HepG2 (cell line): ENCODE measurements at regions not wholly inside any gene's neighbourhood (a gene's known extent, or its start where the extent isn't known, plus 50 kb on each side); places are given as distances from the start of the nearest gene placed in this dataset.

Experiments used
- ATAC-seq: fragments of 200-7000 bp; cut with Tn5 transposase; 3 replicates; pipeline ENCODE4 v1.9.1; 2020; ENCODE audit warnings: mild to moderate bottlenecking, moderate library complexity
- BruUV-seq: library from RNA; stranded (reverse); fragments of 400-500 nt; replicated peaks from 2 replicates; lab custom pipeline; 2021; lab: Mats Ljungman, UMichigan
- CTCF ChIA-PET: fragments of 300-600 bp; formaldehyde crosslinking; extraction: SDS; loops from one replicate; lab custom pipeline; 2021; ENCODE audit warnings: low total read pairs, inconsistent platforms, low intra/inter-chr PET ratio; lab: Yijun Ruan, JAX
- POLR2A ChIA-PET: fragments of 350-600 bp; sonication (Branson Sonifier 250); formaldehyde crosslinking; loops from one replicate; lab custom pipeline; 2020; ENCODE audit warnings: antibody characterized with exemption, inconsistent platforms; lab: Yijun Ruan, JAX
- DNase-seq: peaks from one replicate; pipeline ENCODE4 v3.0.0-alpha.2; 2015; ENCODE audit warnings: low spot score
- FAIRE-seq: peaks from 3 replicates; lab custom pipeline; 2011; peaks lifted over from hg19 to GRCh38; lab: Jason Lieb, UNC
- H2AFZ ChIP-seq: one replicate; pipeline ENCODE4 v1.6.1; 2011; ENCODE audit warnings: low read length, inconsistent platforms
- H3K27ac ChIP-seq: fragments of 300-600 bp; 3 replicates; pipeline ENCODE4 v1.8.0; 2011; ENCODE audit warnings: mixed run types, mild to moderate bottlenecking, mixed read lengths, low read length, inconsistent platforms; ENCODE audit not compliant: insufficient read depth; ENCODE audit errors: extremely low read length
- H3K27me3 ChIP-seq, 2 experiments: fragments of 200-600 bp in 1 of 2; 2 replicates in 1 of 2; 3 replicates in 1 of 2; pipeline versions ENCODE4 v1.6.0 to v1.8.0; 2011; ENCODE audit warnings: low read length in 2 of 2, mild to moderate bottlenecking in 2 of 2, moderate library complexity in 2 of 2, inconsistent platforms in 1 of 2; ENCODE audit not compliant: insufficient read depth in 2 of 2, control insufficient read depth in 1 of 2
- H3K36me3 ChIP-seq, 2 experiments: fragments of 200-600 bp in 1 of 2; replicated peaks in 1 of 2; 2 replicates in 1 of 2; 3 replicates in 1 of 2; pipeline versions ENCODE4 v1.5.1 to v1.8.0; 2011; ENCODE audit warnings: low read length in 2 of 2, inconsistent platforms in 1 of 2; ENCODE audit not compliant: insufficient read depth in 2 of 2, control insufficient read depth in 1 of 2
- H3K4me1 ChIP-seq: 2 replicates; pipeline ENCODE4 v1.5.1; 2012; ENCODE audit warnings: low read length, inconsistent platforms; ENCODE audit not compliant: insufficient read depth
- H3K4me2 ChIP-seq: 2 replicates; pipeline ENCODE4 v1.6.0; 2011; ENCODE audit warnings: low read depth, low read length, inconsistent platforms
- H3K4me3 ChIP-seq, 3 experiments: fragments of 200-600 bp in 1 of 3; sonication (generic), shearing (Covaris generic) in 1 of 3; replicated peaks in 1 of 3; 2 replicates each; pipeline ENCODE4 v1.5.1; 2011 to 2016; ENCODE audit warnings: low read length in 3 of 3, inconsistent platforms in 2 of 3, low read depth in 2 of 3, mild to moderate bottlenecking in 2 of 3, control low read depth in 1 of 3, mixed read lengths in 1 of 3; ENCODE audit not compliant: insufficient read depth in 1 of 3
- H3K79me2 ChIP-seq: one replicate; pipeline ENCODE4 v1.6.1; 2011; ENCODE audit warnings: low read length, inconsistent platforms; ENCODE audit not compliant: insufficient read depth
- H3K9ac ChIP-seq: 2 replicates; pipeline ENCODE4 v1.6.0; 2011; ENCODE audit warnings: mild to moderate bottlenecking, low read depth, low read length, inconsistent platforms; ENCODE audit not compliant: insufficient read depth
- H3K9me3 ChIP-seq: 2 replicates; pipeline ENCODE4 v1.5.1; 2012; ENCODE audit warnings: mild to moderate bottlenecking, low read length
- H4K20me1 ChIP-seq: 2 replicates; pipeline ENCODE4 v1.6.0; 2011; ENCODE audit warnings: inconsistent platforms, mild to moderate bottlenecking, low read length, moderate library complexity; ENCODE audit not compliant: insufficient read depth
- GMEB1 ChIP-seq: sonication (generic); formaldehyde crosslinking; IDR thresholded peaks from 2 replicates; pipeline ENCODE4 v1.5.1; 2020; ENCODE audit warnings: missing genetic modification reagents, mild to moderate bottlenecking, borderline replicate concordance
- HDAC2 ChIP-seq: sonication (generic); formaldehyde crosslinking; IDR thresholded peaks from 2 replicates; pipeline ENCODE4 v1.4.0; 2020; ENCODE audit warnings: missing genetic modification reagents
- MXD3 ChIP-seq: IDR thresholded peaks from 2 replicates; pipeline ENCODE4 v1.6.1; 2016; ENCODE audit warnings: mild to moderate bottlenecking, missing biosample characterization, missing genetic modification reagents
- NCOA1 ChIP-seq: sonication (generic); formaldehyde crosslinking; IDR thresholded peaks from 2 replicates; pipeline ENCODE4 v1.9.0; 2021; ENCODE audit warnings: missing genetic modification reagents
- ZFP36 ChIP-seq: fragments of 150-350 bp; IDR thresholded peaks from 2 replicates; pipeline ENCODE4 v1.6.1; 2018; ENCODE audit warnings: borderline replicate concordance, low read length, low read depth; ENCODE audit not compliant: partially characterized antibody
- ZMAT5 ChIP-seq: sonication (generic); formaldehyde crosslinking; IDR thresholded peaks from 2 replicates; pipeline ENCODE4 v1.5.0; 2020; ENCODE audit warnings: mild to moderate bottlenecking, low read depth, missing genetic modification reagents, borderline replicate concordance
- ZNF142 ChIP-seq: sonication (generic); formaldehyde crosslinking; IDR thresholded peaks from 2 replicates; pipeline ENCODE4 v1.4.0; 2020; ENCODE audit warnings: missing genetic modification reagents
- ZNF3 ChIP-seq: IDR thresholded peaks from 2 replicates; pipeline ENCODE4 v1.7.0; 2017; ENCODE audit warnings: inconsistent platforms
- ZNF572 ChIP-seq: sonication (generic); formaldehyde crosslinking; IDR thresholded peaks from 2 replicates; pipeline ENCODE4 v1.5.1; 2020; ENCODE audit warnings: mild to moderate bottlenecking, missing genetic modification reagents
- ZNF687 ChIP-seq: sonication (generic); formaldehyde crosslinking; IDR thresholded peaks from 2 replicates; pipeline ENCODE4 v1.5.1; 2020; ENCODE audit warnings: mild to moderate bottlenecking, missing genetic modification reagents, moderate library complexity
- ZNF816 ChIP-seq: sonication (generic); formaldehyde crosslinking; IDR thresholded peaks from 2 replicates; pipeline ENCODE4 v1.8.0; 2022; ENCODE audit warnings: missing genetic modification reagents, mild to moderate bottlenecking, borderline replicate concordance
- WGBS: methylation state at CpG from one replicate; pipeline ENCODE4 v1.1.6; 2017; ENCODE audit warnings: low lambda C conversion rate; 5-methylcytosine and 5-hydroxymethylcytosine counted together
- in situ Hi-C: cut with HindIII; loops from 2 replicates; pipeline ENCODE4 v1.10.0; 2017; ENCODE audit warnings: low pct_unique_long_range_greater_than_20kb; ENCODE audit not compliant: extremely low pct_ligation_motif_present
- intact Hi-C: fragments of 100-400 bp; cut with micrococcal nuclease; formaldehyde crosslinking; loops from one replicate; pipeline ENCODE4 v1.10.0; 2022; ENCODE audit not compliant: unreplicated experiment

GRCh38 chr6:22155551-22155950 lies 141.3 kb downstream of the PRL start (continued):
- no peak for TF ChIP-seq GMEB1 (CRISPR knock-in tag)

- ChIA-PET POLR2A (no interaction called here), CTCF (no interaction called here)
- in situ Hi-C loops: no loop called here
- ATAC-seq (no peak), FAIRE-seq (no peak), DNase-seq (no peak)
- intact Hi-C loops: no loop called here
- BruUV-seq: no TSS peak
- no peak overlapping the region for H2AFZ ChIP-seq
- H3K4me2 ChIP-seq: no peak overlapping the region
- H3K4me3 ChIP-seq: no peak overlapping the region
- H3K79me2 ChIP-seq: no peaks in the 10 kb centered on the region
- H3K9ac ChIP-seq: no peak overlapping the region
- no peaks in the 10 kb centered on the region for H3K27me3 ChIP-seq
- peaks cover 18% of the 10 kb centered on the region; the same call in 1 of the 2 replicates for H3K9me3 ChIP-seq
- H4K20me1 ChIP-seq: no peaks in the 10 kb centered on the region
- H3K4me1 ChIP-seq: no peaks in the 10 kb centered on the region
- H3K36me3 ChIP-seq: no peaks in the 10 kb centered on the region
- H3K27ac ChIP-seq: no peak overlapping the region
- WGBS: 35% methylated on average over 4 of the region's 4 CpGs
- TF ChIP-seq ZMAT5 (CRISPR knock-in tag): no peak
- TF ChIP-seq ZNF687 (CRISPR knock-in tag): no peak
- TF ChIP-seq ZNF572 (CRISPR knock-in tag): no peak
- TF ChIP-seq HDAC2: no peak
- no peak for TF ChIP-seq ZNF142
- no peak for TF ChIP-seq ZNF3 (CRISPR knock-in tag)
- no peak for TF ChIP-seq ZNF816 (CRISPR knock-in tag)
- no peak for TF ChIP-seq ZFP36
- no peak for TF ChIP-seq NCOA1 (CRISPR knock-in tag)
- no peak for TF ChIP-seq MXD3
Measured at GRCh38 chr6:22157233-22157632, 139.6 kb downstream of the PRL start.
